Umbilical cord (tissue), 1 donor: ENCODE measurements at regions not wholly inside any gene's neighbourhood (a gene's known extent, or its start where the extent isn't known, plus 50 kb on each side); places are given as distances from the start of the nearest gene placed in this dataset.

Experiments used
- DNase-seq: peaks from one replicate; pipeline ENCODE4 v3.0.0-alpha.2; 2015; ENCODE audit warnings: low spot score

GRCh38 chr5:152337484-152337883 lies 67.6 kb downstream of the NMUR2 start:
- DNase-seq, result no peak

- no peak for DNase-seq
Measured at GRCh38 chr5:152335461-152335860, 69.6 kb downstream of the NMUR2 start.

GRCh38 chr5:152332716-152333460 lies 72.2 kb downstream of the NMUR2 start:
- no peak for DNase-seq

GRCh38 chr5:152331718-152332117 lies 73.4 kb downstream of the NMUR2 start:
- DNase-seq, result no peak

- DNase-seq, result no peak
Measured at GRCh38 chr5:152331006-152331405, 74.1 kb downstream of the NMUR2 start.

- DNase-seq, result no peak
Measured at GRCh38 chr5:152329761-152330283, 75.3 kb downstream of the NMUR2 start.

- DNase-seq, result no peak
Measured at GRCh38 chr5:152329207-152329606, 75.9 kb downstream of the NMUR2 start.

GRCh38 chr5:152315942-152316341 lies 89.1 kb downstream of the NMUR2 start:
- DNase-seq, result no peak

- no peak for DNase-seq
Measured at GRCh38 chr5:152314196-152314829, 90.8 kb downstream of the NMUR2 start.

GRCh38 chr5:152309926-152310450 lies 95.1 kb downstream of the NMUR2 start:
- DNase-seq, result no peak

- DNase-seq, result no peak
Measured at GRCh38 chr5:152306386-152306785, 98.7 kb downstream of the NMUR2 start.

- DNase-seq, result no peak
Measured at GRCh38 chr5:152305525-152305924, 99.6 kb downstream of the NMUR2 start.

- no peak for DNase-seq
Measured at GRCh38 chr5:152303841-152304240, 101.2 kb downstream of the NMUR2 start.

GRCh38 chr5:152297866-152298265 lies 107.2 kb downstream of the NMUR2 start:
- no peak for DNase-seq

GRCh38 chr5:152293189-152293588 lies 111.9 kb downstream of the NMUR2 start:
- DNase-seq, result no peak

- DNase-seq, result no peak
Measured at GRCh38 chr5:152290181-152290580, 114.9 kb downstream of the NMUR2 start.

GRCh38 chr5:152288917-152289595 lies 116.0 kb downstream of the NMUR2 start:
- DNase-seq, result no peak

GRCh38 chr5:152288499-152288898 lies 116.6 kb downstream of the NMUR2 start:
- DNase-seq, result peak; percentile 3

GRCh38 chr5:152285764-152286163 lies 119.3 kb downstream of the NMUR2 start:
- no peak for DNase-seq

GRCh38 chr5:152282331-152282730 lies 122.7 kb downstream of the NMUR2 start:
- DNase-seq, result no peak

GRCh38 chr5:152277936-152278335 lies 127.1 kb downstream of the NMUR2 start:
- no peak for DNase-seq

GRCh38 chr5:152274224-152274623 lies 130.9 kb downstream of the NMUR2 start:
- peak; percentile 65 for DNase-seq
